ENCODE measurements at regions not wholly inside any gene's neighbourhood (a gene's known extent, or its start where the extent isn't known, plus 50 kb on each side); places are given as distances from the start of the nearest gene placed in this dataset.
A peak's percentile ranks its signal among the peaks of the same experiment; 100 is the strongest.

GRCh38 chr2:38467768-38468455, 90.8 kb upstream of the ATL2 start:
- Mint-ChIP-seq H3K9me3 (ENCODE audit: low read depth) (no peaks in the 10 kb centered on the region), H3K4me1 (ENCODE audit: low read depth) (peaks cover 27% of the 10 kb centered on the region), H3K27me3 (ENCODE audit: low read depth) (peaks cover 8% of the 10 kb centered on the region), H3K27ac (ENCODE audit: unreplicated experiment) (peak overlapping the region; percentile 27), H3K4me3 (ENCODE audit: unreplicated experiment) (no peak overlapping the region), H3K36me3 (ENCODE audit: low read depth) (no peaks in the 10 kb centered on the region)
- TF ChIP-seq CTCF (IDR thresholded peaks at IDR 0.05), result no peak
- no peak for DNase-seq (ENCODE audit: low spot score)

GRCh38 chr2:38466876-38467767, 90.0 kb upstream of the ATL2 start:
- H3K27me3 Mint-ChIP-seq (ENCODE audit: low read depth), result peaks cover 5% of the 10 kb centered on the region
- no peaks in the 10 kb centered on the region for H3K9me3 Mint-ChIP-seq (ENCODE audit: low read depth)
- peaks cover 35% of the 10 kb centered on the region for H3K4me1 Mint-ChIP-seq (ENCODE audit: low read depth)
- no peaks in the 10 kb centered on the region for H3K36me3 Mint-ChIP-seq (ENCODE audit: low read depth)
- no peak for DNase-seq (ENCODE audit: low spot score)
- peak; percentile 48 for TF ChIP-seq CTCF (IDR thresholded peaks at IDR 0.05)
- H3K4me3 Mint-ChIP-seq (ENCODE audit: unreplicated experiment), result no peak overlapping the region
- no peak overlapping the region for H3K27ac Mint-ChIP-seq (ENCODE audit: unreplicated experiment)

GRCh38 chr2:38466409-38466808, 89.3 kb upstream of the ATL2 start:
- Mint-ChIP-seq H3K9me3 (ENCODE audit: low read depth) (no peaks in the 10 kb centered on the region), H3K4me3 (ENCODE audit: unreplicated experiment) (no peak overlapping the region), H3K4me1 (ENCODE audit: low read depth) (peaks cover 37% of the 10 kb centered on the region), H3K27ac (ENCODE audit: unreplicated experiment) (no peak overlapping the region), H3K36me3 (ENCODE audit: low read depth) (no peaks in the 10 kb centered on the region), H3K27me3 (ENCODE audit: low read depth) (peaks cover 2% of the 10 kb centered on the region)
- TF ChIP-seq CTCF (IDR thresholded peaks at IDR 0.05), result no peak
- no peak for DNase-seq (ENCODE audit: low spot score)

- Mint-ChIP-seq H3K36me3 (ENCODE audit: low read depth) (no peaks in the 10 kb centered on the region), H3K9me3 (ENCODE audit: low read depth) (no peaks in the 10 kb centered on the region), H3K27me3 (ENCODE audit: low read depth) (peaks cover 2% of the 10 kb centered on the region), H3K4me3 (ENCODE audit: unreplicated experiment) (no peak overlapping the region), H3K4me1 (ENCODE audit: low read depth) (peaks cover 37% of the 10 kb centered on the region), H3K27ac (ENCODE audit: unreplicated experiment) (no peak overlapping the region)
- DNase-seq (ENCODE audit: low spot score), result no peak
- TF ChIP-seq CTCF (IDR thresholded peaks at IDR 0.05), result peak; percentile 72
These were observed 88.7 kb upstream of the ATL2 start for GRCh38 chr2:38465789-38466127.

- H3K4me1 Mint-ChIP-seq (ENCODE audit: low read depth), result peaks cover 37% of the 10 kb centered on the region
- H3K9me3 Mint-ChIP-seq (ENCODE audit: low read depth), result no peaks in the 10 kb centered on the region
- no peaks in the 10 kb centered on the region for H3K36me3 Mint-ChIP-seq (ENCODE audit: low read depth)
- DNase-seq (ENCODE audit: low spot score), result no peak
- H3K27ac Mint-ChIP-seq (ENCODE audit: unreplicated experiment), result no peak overlapping the region
- no peak overlapping the region for H3K4me3 Mint-ChIP-seq (ENCODE audit: unreplicated experiment)
- no peak for TF ChIP-seq CTCF (IDR thresholded peaks at IDR 0.05)
- peaks cover 4% of the 10 kb centered on the region for H3K27me3 Mint-ChIP-seq (ENCODE audit: low read depth)
These were observed 88.1 kb upstream of the ATL2 start for GRCh38 chr2:38464971-38465788.

Data from chondrocyte (in vitro differentiated cells).